OCI-LY7 (cell line): ENCODE measurements at regions not wholly inside any gene's neighbourhood (a gene's known extent, or its start where the extent isn't known, plus 50 kb on each side); places are given as distances from the start of the nearest gene placed in this dataset.

ENCODE experiments used
- CTCF ChIP-seq: fragments of 200-600 bp; sonication (generic); conservative IDR thresholded peaks from 2 replicates; pipeline ENCODE4 v1.5.1; 2014; ENCODE audit warnings: mild to moderate bottlenecking, antibody characterized with exemption, low read length, moderate library complexity, mixed read lengths
- EZH2phosphoT487 ChIP-seq: fragments of 200-600 bp; sonication (generic); IDR thresholded peaks from 2 replicates; pipeline ENCODE4 v1.6.1; 2018; ENCODE audit warnings: low read depth, borderline replicate concordance, mild to moderate bottlenecking, mixed run types, antibody characterized with exemption, low read length, moderate library complexity, mixed read lengths

GRCh38 chr9:110146373-110146772, 61.6 kb downstream of the C9orf152 start:
- no peak for TF ChIP-seq CTCF
- no peak for TF ChIP-seq EZH2phosphoT487
